LHCN-M2 (cell line): ENCODE measurements at regions not wholly inside any gene's neighbourhood (a gene's known extent, or its start where the extent isn't known, plus 50 kb on each side); places are given as distances from the start of the nearest gene placed in this dataset.
"Not testable (repeated sequence)": the region's sequence is repeated elsewhere in the genome, so short reads cannot be mapped to it uniquely, and the experiment has no call there.

Experiments used
- DNase-seq: peaks from one replicate; pipeline ENCODE4 v3.0.0-alpha.2; 2012; ENCODE audit warnings: low read depth

- DNase-seq: no peak
Observed at GRCh38 chr16:7843261-7843660, 510.6 kb downstream of the RBFOX1 start.

GRCh38 chr16:7839568-7839967, 506.9 kb downstream of the RBFOX1 start:
- no peak for DNase-seq

GRCh38 chr16:7834771-7835431, 502.3 kb downstream of the RBFOX1 start:
- DNase-seq: no peak

GRCh38 chr16:7820816-7821215, 488.2 kb downstream of the RBFOX1 start:
- no peak for DNase-seq

- DNase-seq: no peak
Observed at GRCh38 chr16:7805686-7806396, 473.2 kb downstream of the RBFOX1 start.

- no peak for DNase-seq
Observed at GRCh38 chr16:7804635-7805195, 472.1 kb downstream of the RBFOX1 start.

- no peak for DNase-seq
Observed at GRCh38 chr16:7792346-7792745, 459.7 kb downstream of the RBFOX1 start.

- DNase-seq: no peak
Observed at GRCh38 chr16:7791028-7791590, 458.5 kb downstream of the RBFOX1 start.

- no peak for DNase-seq
Observed at GRCh38 chr16:7775072-7775488, 442.4 kb downstream of the RBFOX1 start.

GRCh38 chr16:7772722-7773121, 440.1 kb downstream of the RBFOX1 start:
- DNase-seq: no peak

- DNase-seq: not testable (repeated sequence)
Observed at GRCh38 chr16:7769091-7769490, 436.4 kb downstream of the RBFOX1 start.

- DNase-seq: no peak
Observed at GRCh38 chr16:7765079-7765550, 432.5 kb downstream of the RBFOX1 start.

- no peak for DNase-seq
Observed at GRCh38 chr16:7763111-7763510, 430.5 kb downstream of the RBFOX1 start.
